Adrenal gland (tissue), 9 donors: ENCODE measurements at regions not wholly inside any gene's neighbourhood (a gene's known extent, or its start where the extent isn't known, plus 50 kb on each side); places are given as distances from the start of the nearest gene placed in this dataset.
A peak's percentile ranks its signal among the peaks of the same experiment; 100 is the strongest.

Source experiments
- DNase-seq, 7 donors: peaks; one replicate each; pipeline ENCODE4 v3.0.0-alpha.2; 2019 to 2020
- H3K27ac ChIP-seq, 5 donors: fragments of 200-600 bp; sonication (generic) in 4 of 5; 1 replicate in 3 of 5; 2 replicates in 2 of 5; pipeline versions ENCODE4 v1.5.1 to v1.8.0; 2016 to 2020; ENCODE audit warnings: mild to moderate bottlenecking in 1 of 5
- H3K27me3 ChIP-seq: fragments of 200-600 bp; 2 replicates; pipeline ENCODE4 v1.8.0; 2021
- H3K36me3 ChIP-seq, 2 donors: fragments of 200-600 bp; replicated peaks in 1 of 2; 1 replicate in 1 of 2; 2 replicates in 1 of 2; pipeline versions ENCODE4 v1.5.1 to v1.8.0; 2018 to 2022
- H3K4me1 ChIP-seq, 2 donors: fragments of 200-600 bp; replicated peaks in 1 of 2; 1 replicate in 1 of 2; 2 replicates in 1 of 2; pipeline versions ENCODE4 v1.5.1 to v1.8.0; 2018 to 2021
- H3K4me3 ChIP-seq, 4 donors: fragments of 200-600 bp; sonication (generic) in 3 of 4; one replicate each; pipeline ENCODE4 v1.5.1; 2016 to 2018
- H3K9me3 ChIP-seq, 3 donors: fragments of 200-600 bp; sonication (generic) in 1 of 3; replicated peaks in 1 of 3; 1 replicate in 2 of 3; 2 replicates in 1 of 3; pipeline versions ENCODE4 v1.5.1 to v1.8.0; 2016 to 2021
- CTCF ChIP-seq, 6 experiments: fragments of 450-650 bp in 4 of 6; fragments of 200-600 bp in 2 of 6; sonication (generic) in 1 of 6; IDR thresholded peaks; 1 replicate in 5 of 6; 2 replicates in 1 of 6; pipeline versions ENCODE4 v1.5.1 to v1.8.0; 2016 to 2021; ENCODE audit warnings: antibody characterized with exemption in 6 of 6, mild to moderate bottlenecking in 2 of 6, moderate library complexity in 1 of 6
- POLR2A ChIP-seq, 2 donors: fragments of 450-650 bp; IDR thresholded peaks; one replicate each; pipeline ENCODE4 v1.6.1; 2017; ENCODE audit warnings: antibody characterized with exemption in 2 of 2, mild to moderate bottlenecking in 2 of 2, moderate library complexity in 1 of 2
- WGBS, 4 donors: extraction: QIAGEN DNeasy Blood & Tissue Kit in 2 of 4; methylation state at CpG; one replicate each; pipeline versions ENCODE4 v1.1.5 to v1.1.7; 2013 to 2017; 5-methylcytosine and 5-hydroxymethylcytosine counted together
- intact Hi-C, 2 donors: fragments of 100-400 bp; cut with DNase I; formaldehyde crosslinking; loops; one replicate each; pipeline versions ENCODE4 v1.14.1 to v1.15.0; 2022 to 2023
- donor health status: healthy with polysubstance abuse.
- donor health status: Bipolar disorder and iron deficiency.
- donor health status: DM: yes; HTN: yes; CAD: no.
- donor health status: DM: no; HTN: no; CAD: no.
- donor health status: DM: no; HTN: no; CAD: no.

DNA sequence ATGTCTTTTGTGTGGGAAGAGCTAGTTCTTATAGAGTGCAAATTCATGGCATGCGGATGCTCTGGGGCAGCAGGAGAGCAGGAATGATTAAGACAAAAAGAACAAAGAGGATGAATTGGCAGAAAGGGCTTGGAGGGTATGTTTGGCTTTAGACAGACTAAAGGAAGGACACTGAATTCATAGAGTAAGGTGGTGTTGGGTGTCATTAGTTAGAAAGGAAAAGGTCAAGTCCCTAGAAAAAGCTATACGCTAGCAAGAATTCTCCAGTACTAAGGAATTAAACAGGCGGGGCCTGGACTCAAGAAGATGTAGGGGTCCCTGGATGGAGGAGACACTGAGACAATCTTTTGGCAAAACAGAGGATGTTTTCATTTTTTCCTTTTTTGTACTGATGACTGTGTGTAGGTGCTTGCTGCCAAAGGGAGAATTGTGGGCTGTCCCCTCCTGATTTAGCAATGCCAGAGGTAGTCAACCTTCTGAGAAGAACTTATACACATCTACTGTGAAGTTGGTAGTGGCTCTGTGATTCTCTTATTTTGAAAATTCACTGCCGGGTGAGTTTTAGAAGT, 391.0 kb downstream of the SPRY1 start:
- H3K9me3 ChIP-seq, result no peaks in the 10 kb centered on the region
- no peaks in the 10 kb centered on the region for H3K4me1 ChIP-seq
- no peak for DNase-seq
- H3K4me3 ChIP-seq, result no peak overlapping the region
- H3K36me3 ChIP-seq, result no peaks in the 10 kb centered on the region
- H3K27ac ChIP-seq, result peak overlapping the region in 1 of 5 donors; percentile 3
- no peaks in the 10 kb centered on the region for H3K27me3 ChIP-seq
- 94 to 98% (median 96%) methylated on average over 4 of the region's 4 CpGs for WGBS, 4 donors
- intact Hi-C loops, result no loop called here
- TF ChIP-seq POLR2A (IDR thresholded peaks at IDR 0.05) (no peak), CTCF (IDR thresholded peaks at IDR 0.05) (no peak)

GRCh38 chr4:123788577-123788976, 392.0 kb downstream of the SPRY1 start:
- Histone ChIP-seq H3K4me3 (no peak overlapping the region), H3K27ac (no peak overlapping the region), H3K9me3 (no peaks in the 10 kb centered on the region), H3K27me3 (no peaks in the 10 kb centered on the region), H3K36me3 (no peaks in the 10 kb centered on the region), H3K4me1 (no peaks in the 10 kb centered on the region)
- no peak for DNase-seq
- TF ChIP-seq POLR2A (IDR thresholded peaks at IDR 0.05) (no peak), CTCF (IDR thresholded peaks at IDR 0.05) (no peak)
- intact Hi-C loops, result no loop called here

DNA sequence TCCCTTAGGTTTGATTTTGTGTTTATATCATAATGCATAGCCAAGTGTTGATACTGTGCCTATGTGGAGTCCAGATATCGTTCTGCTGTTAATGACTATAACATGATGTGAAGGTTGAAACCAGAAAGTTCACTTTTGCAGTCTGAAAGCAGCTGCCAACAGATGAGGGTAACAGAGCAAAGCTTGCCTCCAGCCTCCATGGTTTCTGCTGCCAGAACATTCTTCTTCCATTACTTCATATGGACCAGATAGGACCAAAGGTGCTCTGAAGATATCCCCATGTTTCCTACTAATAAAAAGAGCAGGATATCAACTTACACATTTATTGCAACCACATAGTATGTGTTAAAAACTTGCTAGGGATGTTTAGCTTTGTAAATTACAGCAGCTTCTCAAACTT, 394.1 kb downstream of the SPRY1 start:
- no peaks in the 10 kb centered on the region for H3K36me3 ChIP-seq
- no peak overlapping the region for H3K4me3 ChIP-seq
- DNase-seq, result no peak
- WGBS, 4 donors, result 75 to 100% (median 81%) methylated on average over 1 of the region's 1 CpG
- no peak overlapping the region for H3K27ac ChIP-seq
- H3K4me1 ChIP-seq, result no peaks in the 10 kb centered on the region
- TF ChIP-seq POLR2A (IDR thresholded peaks at IDR 0.05), result no peak
- no peak for TF ChIP-seq CTCF (IDR thresholded peaks at IDR 0.05)
- intact Hi-C loops, result no loop called here
- H3K27me3 ChIP-seq, result no peaks in the 10 kb centered on the region
- no peaks in the 10 kb centered on the region for H3K9me3 ChIP-seq

GRCh38 chr4:123802082-123802645, 405.6 kb downstream of the SPRY1 start:
- no peak for TF ChIP-seq CTCF (IDR thresholded peaks at IDR 0.05)
- no peak for TF ChIP-seq POLR2A (IDR thresholded peaks at IDR 0.05)
- H3K4me3 ChIP-seq, result no peak overlapping the region
- DNase-seq, result no peak
- H3K27me3 ChIP-seq, result no peaks in the 10 kb centered on the region
- peaks cover 0 to 4% of the 10 kb centered on the region in 2 donors for H3K4me1 ChIP-seq
- no peaks in the 10 kb centered on the region for H3K36me3 ChIP-seq
- WGBS, 4 donors, result 88 to 91% (median 90%) methylated on average over 4 of the region's 4 CpGs
- H3K27ac ChIP-seq, result no peak overlapping the region
- H3K9me3 ChIP-seq, result no peaks in the 10 kb centered on the region
- intact Hi-C loops, result no loop called here
